GM12872 (cell line): ENCODE measurements at regions not wholly inside any gene's neighbourhood (a gene's known extent, or its start where the extent isn't known, plus 50 kb on each side); places are given as distances from the start of the nearest gene placed in this dataset.

Source experiments
- CTCF ChIP-seq: IDR thresholded peaks from 3 replicates; pipeline ENCODE4 v1.5.1; 2011; ENCODE audit warnings: low read depth, mild to moderate bottlenecking, low read length, moderate library complexity; ENCODE audit not compliant: insufficient read depth

DNA sequence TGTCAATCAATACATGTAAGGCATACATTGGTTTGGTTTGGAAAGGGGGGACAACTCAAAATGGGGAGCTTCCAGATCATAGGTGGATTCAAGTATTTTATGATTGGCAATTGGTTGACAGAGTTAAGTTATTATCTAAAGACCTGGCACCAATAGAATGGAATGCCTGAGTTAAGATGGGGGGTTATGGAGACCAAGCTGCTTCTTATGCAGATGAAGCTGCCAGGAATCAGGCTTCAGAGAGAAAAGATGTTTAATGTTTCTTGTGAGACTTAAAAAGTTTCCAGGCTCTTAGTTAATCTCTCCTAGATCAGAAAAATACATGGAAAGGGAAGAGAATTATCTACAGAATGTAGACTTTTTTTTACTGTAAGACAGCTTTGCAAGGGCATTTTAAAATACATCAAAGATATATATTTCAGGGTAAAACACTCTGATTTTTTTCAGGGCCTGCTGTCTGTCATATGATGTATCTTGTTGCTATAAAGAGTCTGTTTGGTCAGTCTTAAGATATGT lies 1343.2 kb upstream of the LRRTM1 start:
- no peak for TF ChIP-seq CTCF

DNA sequence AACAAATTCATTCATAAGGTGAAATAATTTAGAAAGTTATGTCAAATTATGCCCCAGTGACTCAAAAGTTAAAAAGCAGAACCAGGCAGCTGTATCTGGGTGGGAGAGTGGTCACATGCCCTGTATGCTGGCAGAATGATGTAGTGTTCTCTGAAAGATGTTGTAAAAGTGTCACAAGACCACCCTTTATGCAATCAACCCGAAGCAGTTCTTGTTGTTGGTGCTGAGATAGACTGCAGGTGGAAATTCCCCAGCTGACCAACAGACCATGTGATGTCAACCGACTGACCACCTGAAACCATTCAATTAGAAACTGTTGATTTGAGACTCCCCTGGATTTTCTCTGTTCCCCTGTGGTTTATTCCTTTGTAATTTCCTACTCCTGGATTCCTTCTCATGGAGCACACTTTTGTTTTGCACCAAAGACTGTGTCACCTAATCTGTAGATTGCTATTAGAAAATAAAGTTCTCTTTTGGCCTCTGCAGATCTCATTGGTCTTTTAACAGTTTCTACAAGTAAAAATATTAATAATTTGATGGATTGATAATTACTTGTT lies 1341.3 kb upstream of the LRRTM1 start:
- no peak for TF ChIP-seq CTCF

- TF ChIP-seq CTCF = no peak
Measured at GRCh38 chr2:81644189-81644588, 1339.6 kb upstream of the LRRTM1 start.

DNA sequence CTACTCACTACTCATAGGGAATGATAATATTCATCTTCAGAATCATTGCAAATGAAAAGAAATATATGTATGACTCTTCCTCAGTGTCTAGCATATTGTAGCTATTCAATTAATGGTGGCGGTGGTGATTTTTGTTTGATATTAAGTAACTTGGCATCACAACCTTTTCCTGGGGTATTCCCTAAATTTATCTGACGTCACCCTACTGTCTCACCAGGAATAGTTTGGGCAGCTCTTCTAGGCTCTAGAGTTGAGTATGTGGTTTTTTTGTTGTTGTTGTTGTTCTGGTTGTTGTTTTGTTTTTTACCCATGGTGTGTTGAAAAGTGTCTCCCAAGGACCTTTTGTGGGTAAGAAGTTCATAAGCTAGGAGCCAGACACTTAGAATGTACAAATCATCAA lies 1320.3 kb upstream of the LRRTM1 start:
- no peak for TF ChIP-seq CTCF

GRCh38 chr2:81600088-81600487 lies 1295.5 kb upstream of the LRRTM1 start:
- TF ChIP-seq CTCF = no peak

DNA sequence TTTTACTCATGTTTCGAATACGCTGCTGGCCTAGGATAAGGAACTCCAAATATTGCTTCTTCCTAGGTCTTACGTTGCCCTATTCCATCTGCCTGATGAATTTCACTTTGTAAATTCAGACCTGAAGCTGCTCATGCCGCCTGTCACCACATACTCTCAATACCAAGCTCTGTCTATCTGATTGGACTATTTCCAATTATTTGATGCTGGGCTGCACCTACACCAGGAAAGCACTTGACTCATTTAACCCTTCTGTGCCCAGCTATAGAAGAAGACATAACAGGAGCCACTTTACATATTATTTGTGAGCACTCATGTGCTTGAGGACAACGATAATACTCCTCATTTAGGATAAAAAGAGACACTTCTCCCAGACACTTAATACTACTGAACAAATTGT lies 1293.9 kb upstream of the LRRTM1 start:
- no peak for TF ChIP-seq CTCF

DNA sequence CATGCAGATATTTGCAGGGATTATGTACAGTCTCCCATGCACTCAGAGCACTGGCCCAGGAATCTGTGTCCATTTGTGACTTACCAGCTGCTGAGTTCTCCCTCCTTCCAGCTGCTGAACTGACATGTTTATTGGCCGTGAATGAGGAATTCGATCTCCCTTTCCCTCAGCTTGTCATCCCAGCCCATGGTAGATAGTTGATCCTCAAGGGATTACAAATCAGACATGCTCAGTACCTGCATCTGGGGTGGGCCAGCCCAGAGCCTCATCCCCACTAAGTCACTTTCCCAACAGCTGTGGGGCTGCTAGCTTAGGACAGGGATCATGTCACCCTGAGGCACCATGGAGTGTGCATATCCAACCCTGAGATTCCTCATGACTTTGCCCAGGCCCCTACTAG lies 1284.9 kb upstream of the LRRTM1 start:
- TF ChIP-seq CTCF = no peak
